HCEC 1CT (cell line): ENCODE measurements at regions not wholly inside any gene's neighbourhood (a gene's known extent, or its start where the extent isn't known, plus 50 kb on each side); places are given as distances from the start of the nearest gene placed in this dataset.

Experiments used
- DNase-seq: peaks from one replicate; pipeline ENCODE4 v3.0.0-alpha.2; 2017

- DNase-seq = no peak
These were observed 75.0 kb downstream of the PTPDC1 start for GRCh38 chr9:94159069-94159939.

GRCh38 chr9:94160594-94161501 lies 76.6 kb downstream of the PTPDC1 start:
- peak; percentile 40 for DNase-seq

GRCh38 chr9:94161673-94162072 lies 77.4 kb downstream of the PTPDC1 start:
- DNase-seq = no peak

GRCh38 chr9:94164806-94165549 lies 80.7 kb downstream of the PTPDC1 start:
- DNase-seq = no peak

GRCh38 chr9:94165592-94166235 lies 81.5 kb downstream of the PTPDC1 start:
- DNase-seq = peak; percentile 99

GRCh38 chr9:94166236-94166975 lies 82.1 kb downstream of the PTPDC1 start:
- DNase-seq = peak; percentile 98

- DNase-seq = no peak
These were observed 82.7 kb downstream of the PTPDC1 start for GRCh38 chr9:94166976-94167346.

- no peak for DNase-seq
These were observed 83.2 kb downstream of the PTPDC1 start for GRCh38 chr9:94167376-94167890.

GRCh38 chr9:94168203-94169000 lies 84.1 kb downstream of the PTPDC1 start:
- DNase-seq = peak; percentile 61

- no peak for DNase-seq
These were observed 85.7 kb downstream of the PTPDC1 start for GRCh38 chr9:94169968-94170367.

- DNase-seq = no peak
These were observed 85.5 kb upstream of the ZNF169 start for GRCh38 chr9:94173632-94174031.

- no peak for DNase-seq
These were observed 84.9 kb upstream of the ZNF169 start for GRCh38 chr9:94174164-94174563.

GRCh38 chr9:94175669-94176068 lies 83.4 kb upstream of the ZNF169 start:
- no peak for DNase-seq

GRCh38 chr9:94176608-94177007 lies 82.5 kb upstream of the ZNF169 start:
- no peak for DNase-seq

GRCh38 chr9:94178927-94179326 lies 80.2 kb upstream of the ZNF169 start:
- DNase-seq = no peak

GRCh38 chr9:94181408-94182181 lies 77.5 kb upstream of the ZNF169 start:
- DNase-seq = no peak

- DNase-seq = no peak
These were observed 76.6 kb upstream of the ZNF169 start for GRCh38 chr9:94182532-94182931.

- no peak for DNase-seq
These were observed 75.7 kb upstream of the ZNF169 start for GRCh38 chr9:94183240-94183999.

GRCh38 chr9:94188246-94188645 lies 70.9 kb upstream of the ZNF169 start:
- no peak for DNase-seq
